Mucosa of descending colon (tissue), 3 donors: ENCODE measurements at regions not wholly inside any gene's neighbourhood (a gene's known extent, or its start where the extent isn't known, plus 50 kb on each side); places are given as distances from the start of the nearest gene placed in this dataset.

ENCODE experiments used
- ATAC-seq: fragments of 200-7000 bp; cut with Tn5 transposase; one replicate; pipeline ENCODE4 v1.9.1; 2020; ENCODE audit warnings: mild to moderate bottlenecking, moderate library complexity
- DNase-seq, 3 donors: peaks; one replicate each; pipeline ENCODE4 v3.0.0-alpha.2; 2020
- H3K36me3 ChIP-seq: fragments of 200-600 bp; one replicate; pipeline ENCODE4 v1.8.0; 2021; ENCODE audit warnings: low read depth, mild to moderate bottlenecking
- H3K4me1 ChIP-seq: fragments of 200-600 bp; one replicate; pipeline ENCODE4 v1.8.0; 2021; ENCODE audit warnings: low read depth, mild to moderate bottlenecking
- H3K4me3 ChIP-seq: fragments of 200-600 bp; one replicate; pipeline ENCODE4 v1.8.0; 2021; ENCODE audit warnings: mild to moderate bottlenecking
- H3K9me3 ChIP-seq: fragments of 200-600 bp; one replicate; pipeline ENCODE4 v1.8.0; 2021; ENCODE audit warnings: mild to moderate bottlenecking
- CTCF ChIP-seq: fragments of 200-600 bp; IDR thresholded peaks from one replicate; pipeline ENCODE4 v1.8.0; 2022; ENCODE audit warnings: antibody characterized with exemption, mild to moderate bottlenecking
- intact Hi-C, 2 donors: fragments of 100-400 bp; cut with DNase I in 1 of 2; cut with micrococcal nuclease in 1 of 2; formaldehyde crosslinking; loops; one replicate each; pipeline versions ENCODE4 v1.11.0 to v1.11.1; 2022; cut with DNase I, micrococcal nuclease
- donor health status: DM: no; HTN: no; CAD: no; lungs with moderate emphysema.
- donor health status: DM: no; HTN: no; CAD: no.
- donor health status: DM: no; HTN: yes; CAD: no.

- no peak for TF ChIP-seq CTCF
- Histone ChIP-seq H3K9me3 (no peaks in the 10 kb centered on the region), H3K4me1 (no peaks in the 10 kb centered on the region), H3K36me3 (no peaks in the 10 kb centered on the region), H3K4me3 (no peak overlapping the region)
- intact Hi-C loops, result no loop called here
- no peak for ATAC-seq
- DNase-seq, result no peak
These were observed 441.3 kb downstream of the PCDH18 start for GRCh38 chr4:137090951-137091350.

GRCh38 chr4:137083571-137084135 is 448.6 kb downstream of the PCDH18 start:
- intact Hi-C loops, result no loop called here
- H3K9me3 ChIP-seq, result no peaks in the 10 kb centered on the region

GRCh38 chr4:137082061-137082460 is 450.2 kb downstream of the PCDH18 start:
- H3K36me3 ChIP-seq, result no peaks in the 10 kb centered on the region
- H3K4me1 ChIP-seq, result no peaks in the 10 kb centered on the region
- no peak for TF ChIP-seq CTCF
- no peak for DNase-seq
- no peak for ATAC-seq
- H3K9me3 ChIP-seq, result no peaks in the 10 kb centered on the region
- H3K4me3 ChIP-seq, result no peak overlapping the region
- intact Hi-C loops, result no loop called here

More at GRCh38 chr4:137083571-137084135, 448.6 kb downstream of the PCDH18 start:
- DNase-seq (no peak), ATAC-seq (no peak)
- no peak for TF ChIP-seq CTCF
- H3K4me1 ChIP-seq, result no peaks in the 10 kb centered on the region
- no peaks in the 10 kb centered on the region for H3K36me3 ChIP-seq
- H3K4me3 ChIP-seq, result no peak overlapping the region

- intact Hi-C loops, result no loop called here
- no peak for TF ChIP-seq CTCF
- no peaks in the 10 kb centered on the region for H3K4me1 ChIP-seq
- DNase-seq (no peak), ATAC-seq (no peak)
- H3K9me3 ChIP-seq, result no peaks in the 10 kb centered on the region
- H3K4me3 ChIP-seq, result no peak overlapping the region
- no peaks in the 10 kb centered on the region for H3K36me3 ChIP-seq
These were observed 455.4 kb downstream of the PCDH18 start for GRCh38 chr4:137076908-137077307.

GRCh38 chr4:137075586-137075985 is 456.7 kb downstream of the PCDH18 start:
- no peak for ATAC-seq

More at GRCh38 chr4:137075586-137075985, 456.7 kb downstream of the PCDH18 start:
- no peaks in the 10 kb centered on the region for H3K9me3 ChIP-seq
- no peaks in the 10 kb centered on the region for H3K4me1 ChIP-seq
- DNase-seq, result no peak
- no peak for TF ChIP-seq CTCF
- H3K4me3 ChIP-seq, result no peak overlapping the region
- intact Hi-C loops, result no loop called here
- no peaks in the 10 kb centered on the region for H3K36me3 ChIP-seq
